Neutrophil (primary cell): ENCODE measurements at regions not wholly inside any gene's neighbourhood (a gene's known extent, or its start where the extent isn't known, plus 50 kb on each side); places are given as distances from the start of the nearest gene placed in this dataset.

Experiments used
- H3K27ac ChIP-seq: fragments of 200-600 bp; sonication (generic); 2 replicates; pipeline ENCODE4 v1.5.1; 2016; ENCODE audit warnings: mild to moderate bottlenecking, moderate library complexity
- H3K27me3 ChIP-seq: fragments of 200-600 bp; sonication (generic); 2 replicates; pipeline ENCODE4 v1.6.0; 2016; ENCODE audit warnings: mild to moderate bottlenecking
- H3K36me3 ChIP-seq: fragments of 200-600 bp; sonication (generic); 2 replicates; pipeline ENCODE4 v1.5.1; 2017
- H3K4me1 ChIP-seq, 2 experiments: fragments of 200-600 bp in 1 of 2; sonication (generic) in 1 of 2; 1 replicate in 1 of 2; 2 replicates in 1 of 2; pipeline versions ENCODE4 v1.5.1 to v1.6.1; 2013 to 2016; ENCODE audit warnings: low read depth in 1 of 2, low read length in 1 of 2, mild to moderate bottlenecking in 1 of 2, moderate library complexity in 1 of 2; ENCODE audit not compliant: control insufficient read depth in 1 of 2, insufficient read depth in 1 of 2
- H3K4me3 ChIP-seq, 2 experiments: fragments of 200-600 bp in 1 of 2; sonication (generic) in 1 of 2; 1 replicate in 1 of 2; 2 replicates in 1 of 2; pipeline ENCODE4 v1.5.1; 2013 to 2016; ENCODE audit warnings: low read depth in 1 of 2, low read length in 1 of 2, mild to moderate bottlenecking in 1 of 2, moderate library complexity in 1 of 2
- H3K9me3 ChIP-seq: fragments of 200-600 bp; sonication (generic); 2 replicates; pipeline ENCODE4 v1.5.1; 2016
- CTCF ChIP-seq: fragments of 200-600 bp; sonication (generic); IDR thresholded peaks from 2 replicates; pipeline ENCODE4 v1.5.1; 2016; ENCODE audit warnings: antibody characterized with exemption

- TF ChIP-seq CTCF: no peak
- Histone ChIP-seq H3K9me3 (no peaks in the 10 kb centered on the region), H3K27me3 (no peaks in the 10 kb centered on the region), H3K27ac (no peak overlapping the region), H3K36me3 (no peaks in the 10 kb centered on the region), H3K4me3 (no peak overlapping the region), H3K4me1 (no peaks in the 10 kb centered on the region)
Observed at GRCh38 chr9:106697390-106697749, 165.6 kb upstream of the ZNF462 start.

GRCh38 chr9:106697750-106698502, 165.0 kb upstream of the ZNF462 start:
- Histone ChIP-seq H3K9me3 (no peaks in the 10 kb centered on the region), H3K27me3 (no peaks in the 10 kb centered on the region), H3K4me3 (no peak overlapping the region), H3K27ac (no peak overlapping the region), H3K4me1 (no peaks in the 10 kb centered on the region), H3K36me3 (no peaks in the 10 kb centered on the region)
- TF ChIP-seq CTCF: no peak

GRCh38 chr9:106700676-106701075, 162.3 kb upstream of the ZNF462 start:
- H3K36me3 ChIP-seq: no peaks in the 10 kb centered on the region
- H3K9me3 ChIP-seq: no peaks in the 10 kb centered on the region
- no peaks in the 10 kb centered on the region for H3K27me3 ChIP-seq
- no peak overlapping the region for H3K27ac ChIP-seq
- H3K4me1 ChIP-seq: no peaks in the 10 kb centered on the region
- TF ChIP-seq CTCF: no peak
- no peak overlapping the region for H3K4me3 ChIP-seq

- Histone ChIP-seq H3K27ac (no peak overlapping the region), H3K36me3 (no peaks in the 10 kb centered on the region), H3K27me3 (no peaks in the 10 kb centered on the region), H3K4me1 (no peaks in the 10 kb centered on the region), H3K9me3 (no peaks in the 10 kb centered on the region), H3K4me3 (no peak overlapping the region)
- no peak for TF ChIP-seq CTCF
Observed at GRCh38 chr9:106701611-106702010, 161.4 kb upstream of the ZNF462 start.

- TF ChIP-seq CTCF: no peak
- Histone ChIP-seq H3K9me3 (no peaks in the 10 kb centered on the region), H3K27me3 (no peaks in the 10 kb centered on the region), H3K4me3 (no peak overlapping the region), H3K36me3 (no peaks in the 10 kb centered on the region), H3K4me1 (no peaks in the 10 kb centered on the region), H3K27ac (no peak overlapping the region)
Observed at GRCh38 chr9:106704056-106704615, 158.8 kb upstream of the ZNF462 start.
